ENCODE measurements at regions not wholly inside any gene's neighbourhood (a gene's known extent, or its start where the extent isn't known, plus 50 kb on each side); places are given as distances from the start of the nearest gene placed in this dataset.

DNA sequence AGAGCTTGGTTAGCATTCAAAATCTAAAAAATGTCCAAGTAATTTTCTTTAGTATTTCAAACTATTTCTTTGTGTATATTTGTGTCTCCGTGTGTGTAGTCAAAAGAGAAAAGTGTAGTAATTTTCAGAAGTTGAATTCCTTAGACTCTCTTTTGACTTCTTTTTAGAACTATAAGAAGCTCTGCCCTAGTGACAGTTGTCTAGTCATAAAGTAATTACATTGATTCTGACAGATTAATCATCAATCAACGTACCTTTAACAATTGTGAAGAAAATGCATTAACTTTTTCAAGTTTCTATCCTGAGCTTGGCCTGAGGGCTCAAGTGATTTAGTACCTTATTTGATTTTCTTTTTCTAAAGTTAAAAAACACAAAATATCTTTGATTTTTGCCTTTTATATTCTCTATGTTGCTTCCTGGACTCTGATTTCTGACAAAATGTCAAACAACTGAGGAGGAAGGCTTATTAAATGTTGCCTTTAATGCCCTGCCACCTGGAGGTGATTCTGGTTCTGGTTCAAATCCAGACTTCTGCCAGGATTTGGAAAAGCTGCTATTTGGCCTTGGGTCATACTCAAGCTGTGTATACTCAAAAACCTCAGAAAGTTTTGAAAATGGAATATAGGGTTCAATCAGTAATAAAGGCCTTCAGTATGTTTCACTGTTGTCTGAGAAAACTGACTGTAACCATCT lies 653.6 kb downstream of the NSUN3 start:
- no peaks in the 10 kb centered on the region for H3K9me3 ChIP-seq (ENCODE audit: control insufficient read depth, low read length)
- H3K36me3 ChIP-seq (ENCODE audit: control insufficient read depth, insufficient read depth, low read length, severe bottlenecking) = no peaks in the 10 kb centered on the region
- no peak overlapping the region for H3K4me3 ChIP-seq (ENCODE audit: low read length)
- no peaks in the 10 kb centered on the region for H3K4me1 ChIP-seq (ENCODE audit: control insufficient read depth, insufficient read depth, low read length)
- no peak for DNase-seq (ENCODE audit: low read depth)
- H3K27me3 ChIP-seq (replicated peaks; ENCODE audit: control insufficient read depth, insufficient read depth, low read length) = no peaks in the 10 kb centered on the region
- no peak overlapping the region for H3K9ac ChIP-seq (ENCODE audit: low read length)

DNA sequence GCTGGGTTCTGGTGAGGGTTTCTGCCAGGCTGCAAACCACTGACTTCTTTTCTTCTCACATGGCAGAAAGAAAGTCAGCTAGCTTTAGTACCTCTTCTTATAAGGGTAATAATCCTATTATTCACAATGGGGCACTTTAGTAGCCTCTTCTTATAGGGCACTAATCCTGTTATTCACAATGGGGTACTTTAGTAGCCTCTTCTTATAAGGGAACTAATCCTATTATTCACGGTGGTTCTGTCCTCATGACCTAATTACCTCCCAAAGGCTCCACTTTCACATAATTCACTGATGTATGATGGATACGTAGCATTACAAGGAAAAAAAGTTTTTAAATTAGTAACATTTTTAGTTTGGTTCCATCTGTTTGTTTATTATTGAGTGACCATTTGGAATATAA lies 671.3 kb downstream of the NSUN3 start:
- Histone ChIP-seq H3K4me3 (ENCODE audit: low read length) (no peak overlapping the region), H3K27me3 (replicated peaks; ENCODE audit: control insufficient read depth, insufficient read depth, low read length) (no peaks in the 10 kb centered on the region), H3K9ac (ENCODE audit: low read length) (no peak overlapping the region), H3K9me3 (ENCODE audit: control insufficient read depth, low read length) (no peaks in the 10 kb centered on the region), H3K4me1 (ENCODE audit: control insufficient read depth, insufficient read depth, low read length) (no peaks in the 10 kb centered on the region), H3K36me3 (ENCODE audit: control insufficient read depth, insufficient read depth, low read length, severe bottlenecking) (no peaks in the 10 kb centered on the region)
- DNase-seq (ENCODE audit: low read depth) = no peak

- no peak for DNase-seq (ENCODE audit: low read depth)
- Histone ChIP-seq H3K9ac (ENCODE audit: low read length) (no peak overlapping the region), H3K4me1 (ENCODE audit: control insufficient read depth, insufficient read depth, low read length) (no peaks in the 10 kb centered on the region), H3K27me3 (replicated peaks; ENCODE audit: control insufficient read depth, insufficient read depth, low read length) (no peaks in the 10 kb centered on the region), H3K36me3 (ENCODE audit: control insufficient read depth, insufficient read depth, low read length, severe bottlenecking) (no peaks in the 10 kb centered on the region), H3K9me3 (ENCODE audit: control insufficient read depth, low read length) (no peaks in the 10 kb centered on the region), H3K4me3 (ENCODE audit: low read length) (no peak overlapping the region)
Observed at GRCh38 chr3:94735354-94735753, 672.5 kb downstream of the NSUN3 start.

GRCh38 chr3:94737116-94737515 lies 674.3 kb downstream of the NSUN3 start:
- no peaks in the 10 kb centered on the region for H3K27me3 ChIP-seq (replicated peaks; ENCODE audit: control insufficient read depth, insufficient read depth, low read length)
- H3K36me3 ChIP-seq (ENCODE audit: control insufficient read depth, insufficient read depth, low read length, severe bottlenecking) = no peaks in the 10 kb centered on the region
- no peak overlapping the region for H3K9ac ChIP-seq (ENCODE audit: low read length)
- no peaks in the 10 kb centered on the region for H3K4me1 ChIP-seq (ENCODE audit: control insufficient read depth, insufficient read depth, low read length)
- DNase-seq (ENCODE audit: low read depth) = no peak
- no peak overlapping the region for H3K4me3 ChIP-seq (ENCODE audit: low read length)
- no peaks in the 10 kb centered on the region for H3K9me3 ChIP-seq (ENCODE audit: control insufficient read depth, low read length)

DNA sequence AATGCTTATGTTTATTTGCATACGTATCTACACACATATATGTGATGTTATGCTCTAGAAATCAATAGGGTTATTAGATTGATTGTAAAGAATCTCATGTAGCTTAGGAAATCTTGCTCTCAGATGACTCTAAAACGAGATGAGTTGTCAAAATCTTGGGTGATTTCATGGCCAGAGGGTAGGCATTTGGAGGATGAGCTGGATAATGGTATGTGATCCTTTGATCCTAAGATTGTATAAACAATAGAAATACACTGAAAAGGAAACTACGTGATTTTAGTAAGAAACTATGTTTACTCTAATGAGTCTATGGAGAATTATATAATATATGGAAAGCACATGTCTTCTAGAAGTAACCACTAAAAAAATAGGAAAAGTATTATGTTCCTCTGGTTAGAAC lies 676.6 kb downstream of the NSUN3 start:
- no peak overlapping the region for H3K9ac ChIP-seq (ENCODE audit: low read length)
- H3K36me3 ChIP-seq (ENCODE audit: control insufficient read depth, insufficient read depth, low read length, severe bottlenecking) = no peaks in the 10 kb centered on the region
- no peak for DNase-seq (ENCODE audit: low read depth)
- no peaks in the 10 kb centered on the region for H3K4me1 ChIP-seq (ENCODE audit: control insufficient read depth, insufficient read depth, low read length)
- H3K27me3 ChIP-seq (replicated peaks; ENCODE audit: control insufficient read depth, insufficient read depth, low read length) = no peaks in the 10 kb centered on the region
- H3K9me3 ChIP-seq (ENCODE audit: control insufficient read depth, low read length) = no peaks in the 10 kb centered on the region
- H3K4me3 ChIP-seq (ENCODE audit: low read length) = no peak overlapping the region

- Histone ChIP-seq H3K9me3 (ENCODE audit: control insufficient read depth, low read length) (no peaks in the 10 kb centered on the region), H3K9ac (ENCODE audit: low read length) (no peak overlapping the region), H3K4me1 (ENCODE audit: control insufficient read depth, insufficient read depth, low read length) (no peaks in the 10 kb centered on the region), H3K36me3 (ENCODE audit: control insufficient read depth, insufficient read depth, low read length, severe bottlenecking) (no peaks in the 10 kb centered on the region), H3K27me3 (replicated peaks; ENCODE audit: control insufficient read depth, insufficient read depth, low read length) (no peaks in the 10 kb centered on the region), H3K4me3 (ENCODE audit: low read length) (no peak overlapping the region)
- no peak for DNase-seq (ENCODE audit: low read depth)
Observed at GRCh38 chr3:94758751-94759150, 695.9 kb downstream of the NSUN3 start.

DNA sequence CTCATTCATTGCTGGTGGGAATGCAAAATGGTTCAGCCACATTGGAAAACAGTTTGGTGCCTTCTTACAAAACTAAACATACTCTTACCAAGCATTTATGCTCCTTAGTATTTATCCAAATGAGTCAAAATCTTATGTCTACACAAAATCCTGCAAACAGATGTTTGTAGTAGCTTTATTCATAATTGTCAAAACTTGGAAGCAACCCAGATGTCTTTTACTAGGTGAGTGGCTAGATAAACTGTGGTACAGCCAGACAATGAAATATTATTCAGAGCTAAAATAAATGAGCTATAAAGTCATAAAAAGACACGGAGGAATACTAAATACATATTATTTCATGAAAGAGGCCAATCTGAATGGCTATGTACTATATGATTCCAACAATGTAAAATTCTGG lies 709.5 kb downstream of the NSUN3 start:
- no peak for DNase-seq (ENCODE audit: low read depth)
- Histone ChIP-seq H3K4me3 (ENCODE audit: low read length) (no peak overlapping the region), H3K36me3 (ENCODE audit: control insufficient read depth, insufficient read depth, low read length, severe bottlenecking) (no peaks in the 10 kb centered on the region), H3K4me1 (ENCODE audit: control insufficient read depth, insufficient read depth, low read length) (no peaks in the 10 kb centered on the region), H3K27me3 (replicated peaks; ENCODE audit: control insufficient read depth, insufficient read depth, low read length) (no peaks in the 10 kb centered on the region), H3K9ac (ENCODE audit: low read length) (no peak overlapping the region), H3K9me3 (ENCODE audit: control insufficient read depth, low read length) (no peaks in the 10 kb centered on the region)

- no peaks in the 10 kb centered on the region for H3K27me3 ChIP-seq (replicated peaks; ENCODE audit: control insufficient read depth, insufficient read depth, low read length)
- no peak for DNase-seq (ENCODE audit: low read depth)
- no peak overlapping the region for H3K9ac ChIP-seq (ENCODE audit: low read length)
- H3K4me1 ChIP-seq (ENCODE audit: control insufficient read depth, insufficient read depth, low read length) = no peaks in the 10 kb centered on the region
- H3K36me3 ChIP-seq (ENCODE audit: control insufficient read depth, insufficient read depth, low read length, severe bottlenecking) = no peaks in the 10 kb centered on the region
- H3K9me3 ChIP-seq (ENCODE audit: control insufficient read depth, low read length) = no peaks in the 10 kb centered on the region
- H3K4me3 ChIP-seq (ENCODE audit: low read length) = no peak overlapping the region
Observed at GRCh38 chr3:94775746-94776145, 712.9 kb downstream of the NSUN3 start.

GRCh38 chr3:94776401-94776915 lies 713.6 kb downstream of the NSUN3 start:
- Histone ChIP-seq H3K4me3 (ENCODE audit: low read length) (no peak overlapping the region), H3K27me3 (replicated peaks; ENCODE audit: control insufficient read depth, insufficient read depth, low read length) (no peaks in the 10 kb centered on the region), H3K36me3 (ENCODE audit: control insufficient read depth, insufficient read depth, low read length, severe bottlenecking) (no peaks in the 10 kb centered on the region), H3K4me1 (ENCODE audit: control insufficient read depth, insufficient read depth, low read length) (no peaks in the 10 kb centered on the region), H3K9ac (ENCODE audit: low read length) (no peak overlapping the region), H3K9me3 (ENCODE audit: control insufficient read depth, low read length) (no peaks in the 10 kb centered on the region)
- no peak for DNase-seq (ENCODE audit: low read depth)

DNA sequence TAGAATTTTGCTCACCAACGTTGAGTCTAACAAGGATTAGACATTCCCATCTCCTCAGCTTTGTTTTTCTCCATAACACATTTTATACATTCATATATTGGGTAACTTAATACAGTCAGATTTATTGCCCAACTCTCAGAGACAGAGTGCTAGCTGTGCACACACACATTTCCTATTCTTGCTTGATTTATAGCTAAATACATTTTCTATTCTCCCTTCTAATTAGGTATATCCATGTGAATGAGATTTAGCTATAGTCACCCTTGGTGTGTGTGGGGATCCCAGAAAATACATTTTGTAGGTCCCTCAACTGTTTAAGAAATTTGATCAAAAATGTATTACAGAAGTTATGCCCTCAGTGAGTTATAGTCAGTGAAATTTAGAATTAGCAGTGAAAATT lies 715.4 kb downstream of the NSUN3 start:
- Histone ChIP-seq H3K27me3 (replicated peaks; ENCODE audit: control insufficient read depth, insufficient read depth, low read length) (no peaks in the 10 kb centered on the region), H3K9ac (ENCODE audit: low read length) (no peak overlapping the region), H3K4me1 (ENCODE audit: control insufficient read depth, insufficient read depth, low read length) (no peaks in the 10 kb centered on the region), H3K9me3 (ENCODE audit: control insufficient read depth, low read length) (no peaks in the 10 kb centered on the region), H3K36me3 (ENCODE audit: control insufficient read depth, insufficient read depth, low read length, severe bottlenecking) (no peaks in the 10 kb centered on the region), H3K4me3 (ENCODE audit: low read length) (no peak overlapping the region)
- no peak for DNase-seq (ENCODE audit: low read depth)

- Histone ChIP-seq H3K9me3 (ENCODE audit: control insufficient read depth, low read length) (no peaks in the 10 kb centered on the region), H3K4me3 (ENCODE audit: low read length) (no peak overlapping the region), H3K9ac (ENCODE audit: low read length) (no peak overlapping the region), H3K4me1 (ENCODE audit: control insufficient read depth, insufficient read depth, low read length) (no peaks in the 10 kb centered on the region), H3K27me3 (replicated peaks; ENCODE audit: control insufficient read depth, insufficient read depth, low read length) (no peaks in the 10 kb centered on the region), H3K36me3 (ENCODE audit: control insufficient read depth, insufficient read depth, low read length, severe bottlenecking) (no peaks in the 10 kb centered on the region)
- no peak for DNase-seq (ENCODE audit: low read depth)
Observed at GRCh38 chr3:94778814-94779494, 716.1 kb downstream of the NSUN3 start.

All from adipocyte (in vitro differentiated cells).